ENCODE measurements at regions not wholly inside any gene's neighbourhood (a gene's known extent, or its start where the extent isn't known, plus 50 kb on each side); places are given as distances from the start of the nearest gene placed in this dataset.

DNA sequence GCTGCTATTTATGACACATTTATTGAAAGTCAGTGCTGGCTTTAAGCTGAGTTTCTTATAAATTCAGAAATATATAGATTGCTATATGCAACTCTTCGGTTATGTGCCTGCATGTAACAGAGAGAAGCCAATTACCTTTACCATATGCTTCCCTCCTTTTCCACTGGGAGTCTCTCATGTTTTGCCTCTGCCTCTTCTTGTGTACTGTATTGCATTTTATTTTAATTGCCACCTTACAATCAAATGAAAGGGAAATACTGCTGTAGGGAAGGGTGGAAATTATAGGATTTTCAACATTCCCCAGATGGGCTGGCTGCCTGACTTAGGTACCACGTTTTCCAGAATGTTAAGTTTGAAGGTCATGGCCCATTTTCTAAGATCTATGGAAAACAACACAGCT lies 655.4 kb upstream of the SLIT2 start:
- TF ChIP-seq, protein P1, sequence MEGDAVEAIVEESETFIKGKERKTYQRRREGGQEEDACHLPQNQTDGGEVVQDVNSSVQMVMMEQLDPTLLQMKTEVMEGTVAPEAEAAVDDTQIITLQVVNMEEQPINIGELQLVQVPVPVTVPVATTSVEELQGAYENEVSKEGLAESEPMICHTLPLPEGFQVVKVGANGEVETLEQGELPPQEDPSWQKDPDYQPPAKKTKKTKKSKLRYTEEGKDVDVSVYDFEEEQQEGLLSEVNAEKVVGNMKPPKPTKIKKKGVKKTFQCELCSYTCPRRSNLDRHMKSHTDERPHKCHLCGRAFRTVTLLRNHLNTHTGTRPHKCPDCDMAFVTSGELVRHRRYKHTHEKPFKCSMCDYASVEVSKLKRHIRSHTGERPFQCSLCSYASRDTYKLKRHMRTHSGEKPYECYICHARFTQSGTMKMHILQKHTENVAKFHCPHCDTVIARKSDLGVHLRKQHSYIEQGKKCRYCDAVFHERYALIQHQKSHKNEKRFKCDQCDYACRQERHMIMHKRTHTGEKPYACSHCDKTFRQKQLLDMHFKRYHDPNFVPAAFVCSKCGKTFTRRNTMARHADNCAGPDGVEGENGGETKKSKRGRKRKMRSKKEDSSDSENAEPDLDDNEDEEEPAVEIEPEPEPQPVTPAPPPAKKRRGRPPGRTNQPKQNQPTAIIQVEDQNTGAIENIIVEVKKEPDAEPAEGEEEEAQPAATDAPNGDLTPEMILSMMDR (IDR thresholded peaks at IDR 0.05) = no peak
- no peak for TF ChIP-seq POLR2A (IDR thresholded peaks at IDR 0.05)

All from heart left ventricle (tissue), 13 donors.